Neutrophil (primary cell): ENCODE measurements at regions not wholly inside any gene's neighbourhood (a gene's known extent, or its start where the extent isn't known, plus 50 kb on each side); places are given as distances from the start of the nearest gene placed in this dataset.

ENCODE experiments used
- H3K27ac ChIP-seq: fragments of 200-600 bp; sonication (generic); 2 replicates; pipeline ENCODE4 v1.5.1; 2016; ENCODE audit warnings: mild to moderate bottlenecking, moderate library complexity
- H3K27me3 ChIP-seq: fragments of 200-600 bp; sonication (generic); 2 replicates; pipeline ENCODE4 v1.6.0; 2016; ENCODE audit warnings: mild to moderate bottlenecking
- H3K36me3 ChIP-seq: fragments of 200-600 bp; sonication (generic); 2 replicates; pipeline ENCODE4 v1.5.1; 2017
- H3K4me1 ChIP-seq, 2 experiments: fragments of 200-600 bp in 1 of 2; sonication (generic) in 1 of 2; 1 replicate in 1 of 2; 2 replicates in 1 of 2; pipeline versions ENCODE4 v1.5.1 to v1.6.1; 2013 to 2016; ENCODE audit warnings: low read depth in 1 of 2, low read length in 1 of 2, mild to moderate bottlenecking in 1 of 2, moderate library complexity in 1 of 2; ENCODE audit not compliant: control insufficient read depth in 1 of 2, insufficient read depth in 1 of 2
- H3K4me3 ChIP-seq, 2 experiments: fragments of 200-600 bp in 1 of 2; sonication (generic) in 1 of 2; 1 replicate in 1 of 2; 2 replicates in 1 of 2; pipeline ENCODE4 v1.5.1; 2013 to 2016; ENCODE audit warnings: low read depth in 1 of 2, low read length in 1 of 2, mild to moderate bottlenecking in 1 of 2, moderate library complexity in 1 of 2
- H3K9me3 ChIP-seq: fragments of 200-600 bp; sonication (generic); 2 replicates; pipeline ENCODE4 v1.5.1; 2016
- CTCF ChIP-seq: fragments of 200-600 bp; sonication (generic); IDR thresholded peaks from 2 replicates; pipeline ENCODE4 v1.5.1; 2016; ENCODE audit warnings: antibody characterized with exemption

- no peak for TF ChIP-seq CTCF
Measured at GRCh38 chr9:107945493-107945892, 455.9 kb upstream of the KLF4 start.

GRCh38 chr9:107944387-107944786 is 454.8 kb upstream of the KLF4 start:
- Histone ChIP-seq H3K27ac (no peak overlapping the region), H3K36me3 (no peaks in the 10 kb centered on the region), H3K9me3 (no peaks in the 10 kb centered on the region), H3K27me3 (no peaks in the 10 kb centered on the region), H3K4me1 (peaks cover 4 to 5% of the 10 kb centered on the region in 2 experiments), H3K4me3 (no peak overlapping the region)
- TF ChIP-seq CTCF: no peak

More at GRCh38 chr9:107945493-107945892, 455.9 kb upstream of the KLF4 start:
- Histone ChIP-seq H3K27me3 (no peaks in the 10 kb centered on the region), H3K4me3 (no peak overlapping the region), H3K4me1 (peaks cover 7 to 11% of the 10 kb centered on the region in 2 experiments), H3K27ac (no peak overlapping the region), H3K9me3 (no peaks in the 10 kb centered on the region), H3K36me3 (no peaks in the 10 kb centered on the region)

- H3K27ac ChIP-seq: no peak overlapping the region
- peaks cover 3% of the 10 kb centered on the region for H3K27me3 ChIP-seq
- H3K4me1 ChIP-seq: peaks cover 0 to under 1% of the 10 kb centered on the region in 2 experiments
- H3K9me3 ChIP-seq: no peaks in the 10 kb centered on the region
- no peaks in the 10 kb centered on the region for H3K36me3 ChIP-seq
- H3K4me3 ChIP-seq: no peak overlapping the region
- no peak for TF ChIP-seq CTCF
Measured at GRCh38 chr9:107943901-107944300, 454.3 kb upstream of the KLF4 start.

- H3K4me1 ChIP-seq: no peaks in the 10 kb centered on the region
- H3K27ac ChIP-seq: no peak overlapping the region
- H3K36me3 ChIP-seq: no peaks in the 10 kb centered on the region
- no peak overlapping the region for H3K4me3 ChIP-seq
- H3K9me3 ChIP-seq: no peaks in the 10 kb centered on the region
- no peak for TF ChIP-seq CTCF
- peaks cover 5% of the 10 kb centered on the region for H3K27me3 ChIP-seq
Measured at GRCh38 chr9:107942856-107943255, 453.3 kb upstream of the KLF4 start.

- no peaks in the 10 kb centered on the region for H3K4me1 ChIP-seq
- H3K27me3 ChIP-seq: peaks cover 5% of the 10 kb centered on the region
- TF ChIP-seq CTCF: no peak
- no peak overlapping the region for H3K4me3 ChIP-seq
- H3K36me3 ChIP-seq: no peaks in the 10 kb centered on the region
- no peak overlapping the region for H3K27ac ChIP-seq
- H3K9me3 ChIP-seq: no peaks in the 10 kb centered on the region
Measured at GRCh38 chr9:107942291-107942690, 452.7 kb upstream of the KLF4 start.
